GM18499 (cell line): ENCODE measurements at regions not wholly inside any gene's neighbourhood (a gene's known extent, or its start where the extent isn't known, plus 50 kb on each side); places are given as distances from the start of the nearest gene placed in this dataset.

Source experiments
- ATAC-seq: cut with Tn5 transposase; IDR thresholded peaks from one replicate; pipeline ENCODE4 v1.9.1; 2021; ENCODE audit warnings: moderate number of reproducible peaks; ENCODE audit not compliant: insufficient read depth, unreplicated experiment

DNA sequence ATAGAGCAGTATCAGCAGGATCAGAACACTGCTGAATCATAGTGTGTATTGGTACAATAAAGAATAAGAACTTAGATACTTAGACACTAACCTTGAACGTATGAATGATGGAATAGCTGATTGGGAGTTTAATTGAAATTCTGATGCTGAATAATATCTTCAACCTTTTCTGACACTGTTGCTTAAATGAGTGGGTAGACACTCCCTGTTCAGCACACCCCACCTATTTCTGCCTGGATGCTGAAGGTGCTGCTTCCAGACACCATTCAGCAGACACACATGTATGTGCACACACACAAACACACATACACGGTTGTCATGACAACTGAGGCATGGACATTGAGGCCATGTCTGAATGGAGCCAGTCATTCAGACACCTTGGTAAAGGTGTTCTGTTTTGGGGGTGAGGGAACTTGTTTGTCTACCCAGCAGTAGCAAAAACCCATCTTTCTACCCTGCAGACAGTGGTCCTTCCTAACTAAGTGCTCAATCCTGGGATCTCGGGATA is 54.3 kb downstream of the TMEM215 start:
- no peak for ATAC-seq

DNA sequence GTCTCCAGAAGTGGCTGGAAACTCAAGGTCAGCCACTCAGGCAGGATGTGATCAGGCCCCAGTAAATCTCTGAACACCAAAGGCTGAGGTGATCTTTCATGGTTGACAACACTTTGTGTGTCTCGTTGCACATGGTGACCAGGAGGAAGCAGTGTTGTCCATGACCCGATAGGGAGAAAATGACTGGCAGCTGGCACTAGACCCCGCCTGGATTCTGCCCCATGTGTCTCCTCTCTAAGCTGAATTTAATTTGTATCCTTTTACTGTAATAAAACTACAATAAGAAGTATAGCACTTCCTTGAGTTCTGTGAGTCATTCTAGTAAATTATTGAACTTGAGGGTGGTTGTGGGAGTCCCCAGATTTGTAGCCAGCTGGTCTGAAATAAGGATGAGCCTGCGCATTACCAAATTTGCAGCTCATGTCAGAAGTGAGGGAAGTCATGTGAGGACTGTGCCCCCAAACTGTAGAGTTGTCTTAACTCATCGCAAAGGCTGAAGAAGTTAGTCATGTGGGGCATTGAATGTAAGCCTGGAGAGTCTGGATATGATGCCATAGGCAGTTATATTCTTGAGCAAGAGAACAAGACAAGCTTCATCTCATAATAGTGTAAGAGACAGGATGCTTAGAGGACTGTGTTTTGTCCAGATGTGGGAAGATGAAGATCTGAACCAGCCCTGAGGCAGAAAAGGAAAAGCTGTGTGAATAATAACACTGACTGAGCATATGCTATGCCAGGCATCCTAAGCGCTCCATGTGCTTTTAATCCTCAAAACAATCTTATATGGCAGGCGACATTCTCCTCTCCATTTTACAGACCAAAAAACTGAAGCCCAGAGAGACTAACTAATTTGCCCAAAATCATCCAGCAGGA is 55.9 kb downstream of the TMEM215 start:
- ATAC-seq: no peak

DNA sequence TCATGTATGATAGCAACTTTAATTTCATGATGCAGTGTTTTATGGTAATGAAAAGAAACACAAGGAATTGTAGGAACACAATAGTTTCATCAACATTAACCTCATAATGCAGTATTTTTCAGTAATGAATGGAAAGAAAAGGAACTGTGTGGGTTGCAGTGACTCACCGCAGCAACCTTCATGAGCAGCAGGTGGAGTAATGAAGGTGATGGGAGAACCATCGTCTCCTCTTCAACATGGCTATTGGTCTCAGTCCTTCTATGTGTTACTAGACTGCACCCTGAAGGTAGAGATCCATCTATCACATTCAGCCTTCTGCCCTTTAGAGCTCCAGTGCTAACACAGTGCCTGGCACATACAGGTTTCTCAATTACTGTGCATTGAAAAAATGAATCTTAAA is 58.0 kb downstream of the TMEM215 start:
- no peak for ATAC-seq

DNA sequence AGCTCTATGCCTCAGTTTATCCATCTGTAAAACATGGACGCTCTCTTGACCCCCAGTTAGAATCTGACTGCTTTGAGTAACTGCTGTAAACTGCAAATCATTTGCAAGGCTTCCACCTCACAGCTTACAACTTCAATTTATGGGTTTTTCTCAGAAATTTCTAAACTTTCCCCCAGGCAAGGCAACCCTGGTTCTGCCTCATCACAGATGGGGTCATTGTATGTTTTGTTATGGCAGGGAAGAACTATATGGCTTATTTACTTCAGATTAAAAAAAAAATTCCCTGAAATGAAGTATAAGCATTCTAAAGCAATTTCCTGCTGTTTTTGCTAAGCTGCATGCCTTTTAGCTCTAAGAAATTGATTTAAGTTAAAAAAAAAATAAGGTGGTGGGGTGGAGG is 60.0 kb downstream of the TMEM215 start:
- no peak for ATAC-seq

DNA sequence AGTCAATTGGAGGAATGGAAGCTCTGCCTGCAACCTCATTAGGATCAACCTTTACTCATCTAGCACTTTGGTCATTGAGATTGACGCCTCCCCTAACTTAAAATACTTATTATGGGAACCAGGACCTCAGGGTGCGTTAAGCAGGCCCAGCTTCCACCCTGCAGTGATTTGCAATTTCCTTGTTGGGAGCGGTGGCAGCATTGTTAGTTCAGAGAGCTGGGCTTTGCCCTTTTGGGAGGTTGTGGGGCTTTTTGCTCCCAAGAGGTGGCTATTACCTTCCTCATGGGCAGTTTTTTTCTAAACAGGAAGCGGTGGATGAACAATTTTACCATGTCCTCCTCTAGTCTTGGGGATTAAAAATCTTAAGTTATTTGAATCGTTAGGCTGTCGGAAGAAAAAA is 60.9 kb downstream of the TMEM215 start:
- ATAC-seq: no peak

DNA sequence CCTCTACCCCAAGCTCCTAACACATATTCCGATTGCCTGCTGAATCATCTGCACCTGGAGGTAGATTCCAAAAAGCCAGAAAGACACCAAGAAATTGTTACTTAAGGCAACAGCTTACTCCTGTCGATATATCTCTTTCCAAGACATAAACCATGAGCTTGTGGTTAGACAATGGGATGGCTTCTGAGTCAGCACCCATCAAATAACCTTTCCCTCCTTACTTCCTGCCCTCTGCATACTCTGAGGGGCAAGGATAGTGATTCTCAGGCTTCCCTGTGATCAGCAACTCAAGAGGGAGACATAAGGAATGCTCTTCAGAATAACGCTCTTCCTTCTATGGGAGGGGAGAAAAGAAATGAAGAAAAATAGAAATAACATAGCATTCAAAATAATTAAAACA is 70.9 kb downstream of the TMEM215 start:
- ATAC-seq: no peak

DNA sequence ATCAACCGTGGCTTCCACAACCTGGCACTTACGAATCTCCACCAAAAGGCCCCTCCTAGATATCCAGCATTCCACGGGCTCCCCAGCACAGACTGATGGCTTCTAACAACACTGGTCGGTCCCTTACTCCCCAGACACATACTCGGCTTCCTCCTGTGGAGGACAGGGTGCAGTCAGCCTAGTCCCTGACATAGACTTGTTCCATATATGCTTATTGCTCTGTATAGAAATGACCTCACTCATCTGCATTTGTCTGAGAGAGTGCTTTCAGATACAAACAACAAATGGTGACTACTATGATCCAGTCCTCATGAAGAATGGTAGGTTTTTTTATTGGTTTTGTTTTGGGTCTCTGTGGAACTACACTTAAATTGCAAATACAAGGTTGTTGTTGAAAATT is 72.4 kb downstream of the TMEM215 start:
- ATAC-seq: no peak

DNA sequence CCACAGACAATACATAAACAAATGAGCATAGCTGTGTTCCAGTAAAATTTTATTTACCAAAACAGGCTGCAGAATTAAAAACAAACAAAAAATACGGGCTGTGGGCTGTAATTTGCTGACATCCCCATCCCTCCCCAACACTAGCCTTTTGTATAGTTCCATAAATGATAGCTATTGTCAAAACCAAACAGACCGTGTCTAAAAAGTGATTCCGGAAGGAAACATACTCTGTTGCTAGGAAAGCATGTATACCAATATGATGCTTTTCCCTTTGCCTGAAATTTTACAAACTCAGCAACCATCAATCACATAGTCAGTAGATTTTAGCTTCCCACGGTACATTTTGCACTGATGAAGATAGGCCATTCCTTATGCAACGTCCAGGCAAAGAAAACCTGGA is 80.0 kb downstream of the TMEM215 start:
- no peak for ATAC-seq

DNA sequence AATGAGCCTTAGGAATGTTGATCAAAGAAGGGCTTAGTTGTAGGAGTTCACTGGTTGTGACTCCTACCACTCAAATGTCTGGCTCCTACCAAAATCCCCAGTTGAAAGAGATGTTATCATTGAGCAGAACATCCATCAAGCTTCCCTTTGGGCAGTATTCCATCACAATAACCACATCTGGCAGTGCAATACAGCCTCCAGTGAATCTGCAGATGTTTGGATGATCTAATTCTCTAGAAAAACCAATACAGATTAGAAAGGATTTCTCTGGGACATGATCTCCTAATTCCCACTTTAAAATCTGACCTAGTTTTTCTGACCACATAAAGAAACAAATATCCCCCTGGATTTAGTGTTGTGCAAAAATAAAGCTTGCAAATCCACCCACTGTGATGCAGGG is 81.6 kb downstream of the TMEM215 start:
- ATAC-seq: no peak

DNA sequence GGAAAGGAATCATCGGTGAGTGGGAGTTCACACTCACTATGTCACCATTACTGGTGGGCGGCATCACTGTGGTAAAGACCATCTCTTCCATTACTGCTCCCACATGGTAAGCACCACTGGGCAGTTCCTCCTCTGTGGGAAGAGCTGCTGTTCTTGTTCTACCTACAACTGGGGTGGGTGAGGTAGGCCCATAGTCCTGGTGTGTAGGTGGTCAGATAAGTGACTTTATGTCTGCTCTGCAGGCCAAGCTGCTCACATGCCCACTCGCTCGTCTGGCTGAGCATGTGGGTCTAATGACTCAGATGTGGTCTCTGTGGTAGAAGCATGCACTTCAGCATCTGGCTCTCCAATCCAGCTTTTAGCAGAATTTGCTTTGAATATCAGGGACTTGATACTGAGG is 82.9 kb downstream of the TMEM215 start:
- no peak for ATAC-seq

DNA sequence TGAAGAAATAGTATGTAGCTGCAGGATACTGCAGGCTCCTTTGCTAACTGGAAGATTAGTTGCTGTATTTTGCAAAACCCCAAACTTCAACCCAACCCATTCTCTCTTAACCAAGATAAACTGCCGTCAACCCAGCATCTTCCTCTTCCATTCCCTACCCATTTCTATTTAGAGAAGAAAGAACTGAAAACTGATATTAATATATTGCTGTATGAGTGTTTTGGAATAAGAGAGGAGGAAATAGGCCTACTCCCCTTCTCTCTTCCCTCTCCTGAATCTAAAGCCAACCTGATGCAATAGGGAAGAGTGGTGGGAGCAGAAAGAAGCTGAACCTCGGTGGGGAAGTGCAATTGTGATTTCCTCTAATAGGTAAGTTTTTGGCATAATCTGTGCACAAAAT is 83.7 kb downstream of the TMEM215 start:
- no peak for ATAC-seq

DNA sequence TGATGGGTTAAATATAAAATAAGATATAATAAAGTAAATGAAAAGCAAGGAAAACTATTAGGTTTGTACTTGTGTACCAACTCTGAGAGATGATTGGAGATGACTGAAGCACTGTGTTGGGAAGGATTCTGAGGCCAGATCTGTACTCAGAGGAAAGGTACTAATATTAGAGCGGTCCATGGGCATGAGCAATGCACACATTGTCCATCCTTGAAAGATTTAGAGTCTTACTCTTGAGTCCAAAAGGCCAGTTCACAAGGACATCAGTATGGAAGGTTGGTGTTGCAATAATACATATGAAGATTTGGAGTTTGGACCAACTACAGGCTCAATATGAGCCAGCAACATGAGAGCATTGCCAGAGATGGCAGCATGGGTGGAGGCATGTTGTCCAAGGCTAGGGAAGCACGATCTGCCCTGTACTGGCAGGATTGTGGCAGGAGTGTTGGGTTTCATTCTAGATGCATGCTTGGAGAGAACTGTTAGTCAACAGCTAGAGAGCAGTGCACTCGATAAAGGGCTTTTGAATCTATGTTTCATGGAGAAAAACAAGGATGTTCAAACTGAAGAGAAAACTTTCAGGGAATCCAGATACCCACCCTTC is 84.4 kb downstream of the TMEM215 start:
- no peak for ATAC-seq

DNA sequence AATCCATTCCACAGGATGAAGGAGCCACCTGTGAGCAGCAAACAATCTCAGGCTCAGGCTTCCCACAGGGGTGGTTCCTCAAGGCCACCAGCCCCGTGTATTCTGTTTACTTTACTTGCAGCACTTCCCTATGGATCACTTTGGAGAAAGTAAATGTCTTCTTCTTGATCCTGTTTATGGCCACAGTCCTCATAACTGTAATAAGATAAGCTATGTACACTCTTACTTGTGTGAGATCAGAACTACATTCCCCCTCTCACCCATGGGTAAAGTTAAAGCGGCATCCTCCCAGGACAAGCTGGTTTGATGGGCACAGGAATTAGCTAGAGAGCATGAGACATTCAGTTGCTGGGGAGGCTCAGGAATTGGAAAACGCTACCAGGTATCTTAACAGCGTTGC is 86.1 kb downstream of the TMEM215 start:
- no peak for ATAC-seq

DNA sequence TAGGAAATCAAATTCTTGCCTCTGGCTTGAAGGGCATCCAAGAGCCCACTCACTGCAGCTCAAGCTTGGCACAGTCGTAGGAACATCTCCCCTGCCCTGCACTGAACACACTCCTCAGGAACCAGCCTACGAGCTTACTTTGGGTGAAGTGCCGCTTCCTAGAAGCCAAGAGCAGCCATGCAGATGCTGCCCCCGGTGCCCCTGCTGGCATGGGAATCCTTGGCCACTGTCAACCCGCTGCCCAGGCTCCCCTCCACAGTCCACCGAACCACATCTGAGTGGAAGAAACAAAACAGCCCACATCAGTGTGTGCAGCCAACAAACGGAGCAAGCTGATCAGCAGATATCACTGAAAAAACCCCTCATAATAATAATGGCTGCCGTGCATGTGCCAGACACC is 89.8 kb downstream of the TMEM215 start:
- no peak for ATAC-seq

DNA sequence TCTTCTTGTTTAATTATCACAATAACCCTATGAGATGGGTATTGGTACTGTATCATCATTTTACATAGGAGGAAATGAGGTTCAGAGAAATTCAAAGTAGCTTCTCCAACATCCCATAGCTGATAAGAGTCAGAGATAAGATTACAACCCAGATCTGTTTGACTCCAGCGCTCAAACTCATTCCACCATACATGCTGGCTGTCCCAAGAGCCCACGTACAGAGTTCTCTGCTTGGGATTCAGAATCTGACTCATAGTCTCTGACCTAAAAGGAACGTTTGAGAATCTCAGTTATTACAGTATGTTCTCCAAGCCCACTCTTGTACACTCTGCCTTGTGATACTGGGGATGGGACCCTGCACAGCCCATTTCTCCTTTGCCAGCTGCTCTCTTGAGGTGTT is 90.2 kb downstream of the TMEM215 start:
- ATAC-seq: no peak

DNA sequence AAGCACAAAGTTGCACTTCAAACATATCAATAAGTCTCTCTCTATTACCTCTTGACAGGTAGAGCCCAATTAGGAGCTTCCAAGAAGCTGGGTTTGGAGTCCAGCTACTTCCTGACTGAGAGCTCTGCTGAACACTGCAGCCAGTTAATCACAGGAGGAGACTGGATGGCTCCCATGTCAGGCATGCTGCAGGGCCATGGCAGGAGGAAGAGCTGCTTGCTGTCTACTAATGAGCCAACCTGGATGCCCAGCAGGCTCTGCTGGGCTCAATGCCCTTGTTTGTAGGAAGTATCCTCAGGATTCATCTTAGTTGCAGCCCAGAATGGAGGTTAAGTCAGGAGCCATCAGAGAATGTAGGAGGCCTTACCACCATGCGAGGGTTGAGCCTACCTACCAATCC is 91.9 kb downstream of the TMEM215 start:
- ATAC-seq: no peak

DNA sequence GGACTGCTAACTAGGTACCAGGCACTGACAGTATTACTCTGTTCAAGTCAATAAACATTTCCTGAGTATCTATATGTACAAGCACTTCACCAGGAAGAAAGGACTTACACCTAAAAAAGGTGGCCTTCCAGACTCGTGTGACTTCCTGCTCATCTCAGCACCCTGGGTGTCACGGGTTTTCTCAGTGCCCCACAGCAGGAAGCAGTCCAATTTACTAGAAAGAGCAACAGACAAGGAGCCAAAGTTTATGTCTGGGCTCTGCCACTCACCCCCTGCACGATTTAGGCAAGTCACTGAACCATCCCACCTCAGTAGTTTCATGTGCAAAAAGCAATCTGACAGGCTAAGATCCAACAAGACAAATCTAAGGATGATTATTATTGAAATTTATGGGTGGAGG is 92.4 kb downstream of the TMEM215 start:
- no peak for ATAC-seq

DNA sequence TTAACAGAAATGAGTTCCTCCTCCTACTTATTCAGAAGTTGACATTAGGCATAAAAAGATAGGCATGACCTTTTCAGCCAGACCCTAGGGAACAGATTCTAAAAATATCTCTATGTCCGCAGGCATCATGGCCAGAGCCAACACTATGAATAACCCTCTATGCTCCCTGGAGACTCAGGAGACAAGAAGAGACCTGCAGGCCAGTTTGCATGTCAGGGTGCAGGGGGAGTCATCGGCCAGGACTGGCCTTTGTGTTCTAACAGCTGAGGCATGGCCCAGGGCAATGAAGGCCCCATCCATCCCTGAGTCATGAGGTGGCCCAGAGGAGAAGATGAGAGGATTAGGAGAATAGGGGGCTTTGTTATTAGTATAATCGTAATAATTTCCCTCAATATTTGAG is 93.8 kb downstream of the TMEM215 start:
- no peak for ATAC-seq

DNA sequence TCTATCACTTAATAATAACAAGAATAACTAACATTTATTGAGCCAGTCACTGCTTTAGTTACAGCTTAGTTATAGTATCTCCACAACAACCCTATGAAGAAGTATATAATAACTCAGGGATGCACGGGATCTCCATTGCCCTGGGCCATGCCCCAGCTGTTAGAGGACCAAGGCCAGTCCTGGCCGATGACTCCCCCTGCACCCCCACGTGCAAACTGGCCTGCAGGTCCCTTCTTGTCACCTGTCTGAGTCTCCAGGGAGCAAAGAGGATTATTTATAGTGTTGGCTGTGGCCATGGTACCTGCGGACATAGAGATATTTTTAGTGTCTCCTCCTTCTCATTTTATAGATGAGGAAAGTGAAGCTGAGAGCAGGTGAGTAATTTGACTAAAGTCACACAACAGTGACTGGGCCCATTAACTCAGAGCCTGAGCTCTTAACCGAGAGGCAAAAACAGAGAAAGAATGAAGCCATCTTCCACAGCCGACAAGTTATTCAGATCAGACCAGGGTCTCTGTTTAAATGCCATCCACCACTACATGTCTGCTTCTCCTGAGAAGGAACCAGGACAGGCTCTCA is 94.4 kb downstream of the TMEM215 start:
- peak; percentile 42 for ATAC-seq

DNA sequence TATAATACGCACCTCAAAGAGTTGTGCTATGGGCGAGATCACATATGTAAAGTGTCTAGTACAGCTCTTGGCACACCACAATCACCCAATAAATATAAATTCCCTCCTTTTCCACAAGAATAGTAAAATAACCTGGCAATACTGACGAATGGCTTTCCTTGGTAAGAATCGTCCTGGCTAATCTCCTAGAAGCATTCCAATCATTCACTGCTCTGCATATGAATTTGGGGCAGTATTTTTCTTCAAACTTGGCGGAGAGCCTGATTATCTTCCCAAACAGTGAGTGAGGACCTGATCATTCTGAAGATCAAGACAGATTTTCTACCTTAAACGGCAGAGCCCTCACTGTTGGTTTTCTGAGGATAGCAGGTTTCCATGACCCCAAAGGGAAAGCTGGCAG is 96.0 kb downstream of the TMEM215 start:
- no peak for ATAC-seq

DNA sequence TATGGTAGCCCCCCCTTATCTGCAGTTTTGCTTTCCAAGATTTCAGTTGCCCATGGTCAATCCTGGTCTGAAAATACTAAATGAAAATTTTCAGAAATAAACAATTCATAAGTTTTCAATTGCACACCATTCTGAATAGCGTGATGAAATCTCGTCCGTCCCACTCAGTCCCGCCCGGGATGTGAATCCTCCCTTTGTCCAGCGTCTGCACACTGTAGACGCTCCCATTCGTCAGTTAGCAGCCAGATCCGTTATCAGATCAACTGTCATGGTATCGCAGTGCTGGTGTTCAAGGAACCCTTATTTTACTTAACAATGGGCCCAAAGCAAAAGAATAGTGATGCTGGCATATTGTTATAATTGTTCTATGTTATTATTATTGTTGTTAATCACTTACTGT is 98.6 kb downstream of the TMEM215 start:
- no peak for ATAC-seq

DNA sequence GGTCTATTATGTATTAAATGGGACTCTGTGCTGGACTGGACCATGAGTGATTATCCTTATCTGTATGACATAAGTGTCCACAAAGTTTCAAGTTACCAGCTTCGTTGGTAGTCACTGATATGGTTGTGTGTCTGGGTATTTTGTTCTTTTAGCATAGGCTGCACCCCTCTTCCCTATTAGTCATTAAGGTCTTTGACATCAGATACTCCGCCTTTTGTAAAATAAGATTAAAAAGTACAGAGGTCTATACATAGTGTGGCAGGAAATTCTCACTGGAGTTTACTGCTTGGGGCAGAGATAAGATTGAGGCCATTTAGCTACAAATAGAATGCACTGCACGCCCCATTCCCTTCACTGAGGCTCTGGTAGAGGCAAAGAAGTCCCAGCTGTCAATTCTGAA is 99.4 kb downstream of the TMEM215 start:
- ATAC-seq: no peak
